ENCODE measurements at regions not wholly inside any gene's neighbourhood (a gene's known extent, or its start where the extent isn't known, plus 50 kb on each side); places are given as distances from the start of the nearest gene placed in this dataset.

DNA sequence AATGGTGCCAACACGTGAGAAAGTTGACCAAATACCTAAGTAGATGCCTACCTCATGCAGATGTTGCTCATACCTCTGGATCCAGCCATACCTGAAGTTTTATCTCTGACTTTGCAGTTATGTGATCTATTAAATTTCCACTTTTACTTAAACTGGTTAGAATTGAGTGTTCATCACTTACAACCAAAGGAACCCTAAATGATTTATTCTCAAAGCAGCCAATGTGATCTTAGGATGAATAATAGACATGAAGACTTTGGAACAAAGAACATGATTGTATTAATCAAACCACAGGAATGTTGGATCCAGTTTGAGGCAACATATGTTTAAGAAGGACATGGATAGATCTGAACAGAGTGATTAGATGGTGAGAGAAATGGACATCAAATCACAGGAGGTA, 68.7 kb downstream of the IRX6 start (continued):
- TF ChIP-seq ZNF318 (IDR thresholded peaks at IDR 0.05; ENCODE audit: borderline replicate concordance in 1 of 2, low read depth in 1 of 2): no peak
- TF ChIP-seq MCM5 (IDR thresholded peaks at IDR 0.05; ENCODE audit: low read depth): no peak
- no peak for TF ChIP-seq SRSF7 (optimal IDR thresholded peaks at IDR 0.05; ENCODE audit: low read depth, low read length)
- no peak for TF ChIP-seq LEF1 (IDR thresholded peaks at IDR 0.05)
- TF ChIP-seq KAT7 (CRISPR knock-in tag; IDR thresholded peaks at IDR 0.05; ENCODE audit: borderline replicate concordance): no peak
- TF ChIP-seq, protein P1, sequence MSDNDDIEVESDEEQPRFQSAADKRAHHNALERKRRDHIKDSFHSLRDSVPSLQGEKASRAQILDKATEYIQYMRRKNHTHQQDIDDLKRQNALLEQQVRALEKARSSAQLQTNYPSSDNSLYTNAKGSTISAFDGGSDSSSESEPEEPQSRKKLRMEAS (CRISPR knock-in tag; IDR thresholded peaks at IDR 0.05): no peak
- TF ChIP-seq LARP7 (IDR thresholded peaks at IDR 0.05): no peak
- no peak for TF ChIP-seq ZNF699 (CRISPR knock-in tag; IDR thresholded peaks at IDR 0.05; ENCODE audit: insufficient replicate concordance)
- TF ChIP-seq, protein P2, sequence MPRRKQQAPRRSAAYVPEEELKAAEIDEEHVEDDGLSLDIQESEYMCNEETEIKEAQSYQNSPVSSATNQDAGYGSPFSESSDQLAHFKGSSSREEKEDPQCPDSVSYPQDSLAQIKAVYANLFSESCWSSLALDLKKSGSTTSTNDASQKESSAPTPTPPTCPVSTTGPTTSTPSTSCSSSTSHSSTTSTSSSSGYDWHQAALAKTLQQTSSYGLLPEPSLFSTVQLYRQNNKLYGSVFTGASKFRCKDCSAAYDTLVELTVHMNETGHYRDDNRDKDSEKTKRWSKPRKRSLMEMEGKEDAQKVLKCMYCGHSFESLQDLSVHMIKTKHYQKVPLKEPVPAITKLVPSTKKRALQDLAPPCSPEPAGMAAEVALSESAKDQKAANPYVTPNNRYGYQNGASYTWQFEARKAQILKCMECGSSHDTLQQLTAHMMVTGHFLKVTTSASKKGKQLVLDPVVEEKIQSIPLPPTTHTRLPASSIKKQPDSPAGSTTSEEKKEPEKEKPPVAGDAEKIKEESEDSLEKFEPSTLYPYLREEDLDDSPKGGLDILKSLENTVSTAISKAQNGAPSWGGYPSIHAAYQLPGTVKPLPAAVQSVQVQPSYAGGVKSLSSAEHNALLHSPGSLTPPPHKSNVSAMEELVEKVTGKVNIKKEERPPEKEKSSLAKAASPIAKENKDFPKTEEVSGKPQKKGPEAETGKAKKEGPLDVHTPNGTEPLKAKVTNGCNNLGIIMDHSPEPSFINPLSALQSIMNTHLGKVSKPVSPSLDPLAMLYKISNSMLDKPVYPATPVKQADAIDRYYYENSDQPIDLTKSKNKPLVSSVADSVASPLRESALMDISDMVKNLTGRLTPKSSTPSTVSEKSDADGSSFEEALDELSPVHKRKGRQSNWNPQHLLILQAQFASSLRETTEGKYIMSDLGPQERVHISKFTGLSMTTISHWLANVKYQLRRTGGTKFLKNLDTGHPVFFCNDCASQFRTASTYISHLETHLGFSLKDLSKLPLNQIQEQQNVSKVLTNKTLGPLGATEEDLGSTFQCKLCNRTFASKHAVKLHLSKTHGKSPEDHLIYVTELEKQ (CRISPR knock-in tag; IDR thresholded peaks at IDR 0.05): no peak
